GM23338 (cell line): ENCODE measurements at regions not wholly inside any gene's neighbourhood (a gene's known extent, or its start where the extent isn't known, plus 50 kb on each side); places are given as distances from the start of the nearest gene placed in this dataset.

Source experiments
- CREB1 ChIP-seq: fragments of 250-450 bp; sonication (Bioruptor Pico); IDR thresholded peaks from 2 replicates; pipeline ENCODE4 v1.5.0; 2020; ENCODE audit warnings: low read depth, mild to moderate bottlenecking, moderate library complexity
- CTCF ChIP-seq, 2 experiments: fragments of 200-600 bp in 1 of 2; sonication (generic) in 1 of 2; conservative IDR thresholded peaks; 2 replicates each; pipeline versions ENCODE4 v1.5.1 to v1.6.1; 2016 to 2017; ENCODE audit warnings: antibody characterized with exemption in 2 of 2, low read depth in 2 of 2, mild to moderate bottlenecking in 2 of 2, moderate library complexity in 1 of 2
- EZH2 ChIP-seq: fragments of 200-600 bp; sonication (generic); IDR thresholded peaks from one replicate; pipeline ENCODE4 v1.8.0; 2017; ENCODE audit warnings: antibody characterized with exemption, mild to moderate bottlenecking, low read depth; ENCODE audit not compliant: unreplicated experiment
- EZH2phosphoT487 ChIP-seq: fragments of 200-600 bp; sonication (generic); IDR thresholded peaks from one replicate; pipeline ENCODE4 v1.8.1; 2018; ENCODE audit warnings: antibody characterized with exemption; ENCODE audit not compliant: unreplicated experiment
- POLR2AphosphoS5 ChIP-seq: IDR thresholded peaks from 2 replicates; pipeline ENCODE4 v1.6.1; 2016; ENCODE audit warnings: antibody characterized with exemption, low read depth
- REST ChIP-seq: IDR thresholded peaks from one replicate; pipeline ENCODE4 v1.6.1; 2018; ENCODE audit warnings: antibody characterized with exemption; ENCODE audit not compliant: unreplicated experiment
- STAT1 ChIP-seq: IDR thresholded peaks from one replicate; pipeline ENCODE4 v1.6.1; 2016; ENCODE audit warnings: antibody characterized with exemption; ENCODE audit not compliant: unreplicated experiment
- ZNF331 ChIP-seq: fragments of 250-450 bp; sonication (Bioruptor Pico); IDR thresholded peaks from 2 replicates; pipeline ENCODE4 v1.5.0; 2020; ENCODE audit warnings: low read depth, mild to moderate bottlenecking, moderate library complexity

DNA sequence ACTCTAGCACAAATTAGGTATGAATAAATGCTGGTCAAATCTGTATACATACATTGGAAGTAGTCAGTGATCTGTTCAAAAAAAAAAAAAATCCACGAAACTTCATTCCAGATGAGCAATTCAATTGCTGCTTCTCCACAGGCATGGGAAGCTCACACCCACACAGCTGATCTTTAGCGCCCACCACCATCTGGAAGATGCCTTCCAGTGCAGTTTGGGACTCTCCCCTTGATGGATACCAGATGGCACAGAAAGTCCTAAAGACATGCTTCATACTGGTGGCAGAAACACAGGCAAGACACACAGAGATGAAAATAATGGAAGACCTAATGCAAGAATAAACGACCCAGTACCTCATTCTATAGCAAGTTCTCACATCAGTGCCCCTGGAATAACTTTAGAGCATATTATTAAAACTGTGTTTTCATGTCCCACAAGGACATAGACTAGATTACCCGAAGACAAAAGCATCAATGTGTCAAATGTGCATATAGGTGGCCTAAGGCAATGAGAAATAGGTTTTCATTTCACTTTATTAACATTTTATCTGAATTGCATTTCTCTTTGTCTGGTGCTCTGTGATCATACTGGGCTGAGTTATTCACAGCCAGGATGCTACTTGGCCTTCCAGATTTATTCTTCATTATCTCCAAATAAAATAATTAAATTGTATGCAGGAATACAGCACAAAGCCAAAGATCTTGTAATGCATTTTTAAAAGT, 135.4 kb upstream of the TAS2R1 start:
- TF ChIP-seq CREB1 (CRISPR knock-in tag) (no peak), CTCF (conservative IDR thresholded peaks at IDR 0.05; ENCODE audit: low read depth in 2 of 2) (no peak), REST (no peak), EZH2phosphoT487 (no peak), ZNF331 (no peak), EZH2 (no peak), STAT1 (no peak), POLR2AphosphoS5 (no peak)
